HepG2 (cell line): ENCODE measurements at regions not wholly inside any gene's neighbourhood (a gene's known extent, or its start where the extent isn't known, plus 50 kb on each side); places are given as distances from the start of the nearest gene placed in this dataset.

Experiments
- ATAC-seq: fragments of 200-7000 bp; cut with Tn5 transposase; 3 replicates; pipeline ENCODE4 v1.9.1; 2020; ENCODE audit warnings: mild to moderate bottlenecking, moderate library complexity
- BruUV-seq: library from RNA; stranded (reverse); fragments of 400-500 nt; replicated peaks from 2 replicates; lab custom pipeline; 2021; lab: Mats Ljungman, UMichigan
- CTCF ChIA-PET: fragments of 300-600 bp; formaldehyde crosslinking; extraction: SDS; loops from one replicate; lab custom pipeline; 2021; ENCODE audit warnings: low total read pairs, inconsistent platforms, low intra/inter-chr PET ratio; lab: Yijun Ruan, JAX
- POLR2A ChIA-PET: fragments of 350-600 bp; sonication (Branson Sonifier 250); formaldehyde crosslinking; loops from one replicate; lab custom pipeline; 2020; ENCODE audit warnings: antibody characterized with exemption, inconsistent platforms; lab: Yijun Ruan, JAX
- DNase-seq: peaks from one replicate; pipeline ENCODE4 v3.0.0-alpha.2; 2015; ENCODE audit warnings: low spot score
- FAIRE-seq: peaks from 3 replicates; lab custom pipeline; 2011; peaks lifted over from hg19 to GRCh38; lab: Jason Lieb, UNC
- H2AFZ ChIP-seq: one replicate; pipeline ENCODE4 v1.6.1; 2011; ENCODE audit warnings: low read length, inconsistent platforms
- H3K27ac ChIP-seq: fragments of 300-600 bp; 3 replicates; pipeline ENCODE4 v1.8.0; 2011; ENCODE audit warnings: mixed run types, mild to moderate bottlenecking, mixed read lengths, low read length, inconsistent platforms; ENCODE audit not compliant: insufficient read depth; ENCODE audit errors: extremely low read length
- H3K27me3 ChIP-seq, 2 experiments: fragments of 200-600 bp in 1 of 2; 2 replicates in 1 of 2; 3 replicates in 1 of 2; pipeline versions ENCODE4 v1.6.0 to v1.8.0; 2011; ENCODE audit warnings: low read length in 2 of 2, mild to moderate bottlenecking in 2 of 2, moderate library complexity in 2 of 2, inconsistent platforms in 1 of 2; ENCODE audit not compliant: insufficient read depth in 2 of 2, control insufficient read depth in 1 of 2
- H3K36me3 ChIP-seq, 2 experiments: fragments of 200-600 bp in 1 of 2; replicated peaks in 1 of 2; 2 replicates in 1 of 2; 3 replicates in 1 of 2; pipeline versions ENCODE4 v1.5.1 to v1.8.0; 2011; ENCODE audit warnings: low read length in 2 of 2, inconsistent platforms in 1 of 2; ENCODE audit not compliant: insufficient read depth in 2 of 2, control insufficient read depth in 1 of 2
- H3K4me1 ChIP-seq: 2 replicates; pipeline ENCODE4 v1.5.1; 2012; ENCODE audit warnings: low read length, inconsistent platforms; ENCODE audit not compliant: insufficient read depth
- H3K4me2 ChIP-seq: 2 replicates; pipeline ENCODE4 v1.6.0; 2011; ENCODE audit warnings: low read depth, low read length, inconsistent platforms
- H3K4me3 ChIP-seq, 3 experiments: fragments of 200-600 bp in 1 of 3; sonication (generic), shearing (Covaris generic) in 1 of 3; replicated peaks in 1 of 3; 2 replicates each; pipeline ENCODE4 v1.5.1; 2011 to 2016; ENCODE audit warnings: low read length in 3 of 3, inconsistent platforms in 2 of 3, low read depth in 2 of 3, mild to moderate bottlenecking in 2 of 3, control low read depth in 1 of 3, mixed read lengths in 1 of 3; ENCODE audit not compliant: insufficient read depth in 1 of 3
- H3K79me2 ChIP-seq: one replicate; pipeline ENCODE4 v1.6.1; 2011; ENCODE audit warnings: low read length, inconsistent platforms; ENCODE audit not compliant: insufficient read depth
- H3K9ac ChIP-seq: 2 replicates; pipeline ENCODE4 v1.6.0; 2011; ENCODE audit warnings: mild to moderate bottlenecking, low read depth, low read length, inconsistent platforms; ENCODE audit not compliant: insufficient read depth
- H3K9me3 ChIP-seq: 2 replicates; pipeline ENCODE4 v1.5.1; 2012; ENCODE audit warnings: mild to moderate bottlenecking, low read length
- H4K20me1 ChIP-seq: 2 replicates; pipeline ENCODE4 v1.6.0; 2011; ENCODE audit warnings: inconsistent platforms, mild to moderate bottlenecking, low read length, moderate library complexity; ENCODE audit not compliant: insufficient read depth
- ATF2 ChIP-seq: sonication (generic); formaldehyde crosslinking; IDR thresholded peaks from 2 replicates; pipeline ENCODE4 v1.4.0; 2020; ENCODE audit warnings: missing genetic modification reagents
- MLX ChIP-seq: IDR thresholded peaks from 2 replicates; pipeline ENCODE4 v1.6.1; 2016
- RXRA ChIP-seq: sonication (generic); formaldehyde crosslinking; IDR thresholded peaks from 2 replicates; pipeline ENCODE4 v1.5.1; 2020; ENCODE audit warnings: missing genetic modification reagents
- SP4 ChIP-seq: sonication (generic); formaldehyde crosslinking; IDR thresholded peaks from 2 replicates; pipeline ENCODE4 v1.8.1; 2023; ENCODE audit warnings: mild to moderate bottlenecking, missing genetic modification reagents
- TMF1 ChIP-seq: sonication (generic); formaldehyde crosslinking; IDR thresholded peaks from 2 replicates; pipeline ENCODE4 v1.8.1; 2022; ENCODE audit warnings: low read depth, missing genetic modification reagents
- ZFAT ChIP-seq: sonication (generic); formaldehyde crosslinking; conservative IDR thresholded peaks from 2 replicates; pipeline ENCODE4 v1.8.1; 2023; ENCODE audit warnings: missing genetic modification reagents, inconsistent platforms
- ZHX2 ChIP-seq, 2 experiments: sonication (generic) in 1 of 2; formaldehyde crosslinking in 1 of 2; IDR thresholded peaks; 2 replicates each; pipeline versions ENCODE4 v1.6.1 to v1.9.0; 2014 to 2022; ENCODE audit warnings: antibody characterized with exemption in 1 of 2, borderline replicate concordance in 1 of 2, inconsistent platforms in 1 of 2, low read depth in 1 of 2, missing genetic modification reagents in 1 of 2
- ZNF512 ChIP-seq: sonication (generic); formaldehyde crosslinking; IDR thresholded peaks from 2 replicates; pipeline ENCODE4 v1.4.0; 2020; ENCODE audit warnings: mild to moderate bottlenecking, missing genetic modification reagents
- ZNF564 ChIP-seq: sonication (generic); formaldehyde crosslinking; IDR thresholded peaks from 2 replicates; pipeline ENCODE4 v1.8.1; 2023; ENCODE audit warnings: mild to moderate bottlenecking, missing genetic modification reagents
- WGBS: methylation state at CpG from one replicate; pipeline ENCODE4 v1.1.6; 2017; ENCODE audit warnings: low lambda C conversion rate; 5-methylcytosine and 5-hydroxymethylcytosine counted together
- in situ Hi-C: cut with HindIII; loops from 2 replicates; pipeline ENCODE4 v1.10.0; 2017; ENCODE audit warnings: low pct_unique_long_range_greater_than_20kb; ENCODE audit not compliant: extremely low pct_ligation_motif_present
- intact Hi-C: fragments of 100-400 bp; cut with micrococcal nuclease; formaldehyde crosslinking; loops from one replicate; pipeline ENCODE4 v1.10.0; 2022; ENCODE audit not compliant: unreplicated experiment

GRCh38 chr10:44063686-44064085 lies 321.2 kb downstream of the CXCL12 start:
- Histone ChIP-seq H3K27ac (no peak overlapping the region), H3K4me2 (no peak overlapping the region), H2AFZ (no peak overlapping the region), H3K36me3 (no peaks in the 10 kb centered on the region), H4K20me1 (no peaks in the 10 kb centered on the region), H3K79me2 (no peaks in the 10 kb centered on the region), H3K9me3 (no peaks in the 10 kb centered on the region), H3K4me1 (peaks cover 3% of the 10 kb centered on the region; the same call in 1 of the 2 replicates), H3K9ac (no peak overlapping the region), H3K4me3 (no peak overlapping the region), H3K27me3 (0 out of 5 replicates have a peak, but pooled peaks cover 0 to 8% of the 10 kb centered on the region in 2 experiments)
- TF ChIP-seq TMF1 (CRISPR knock-in tag) (no peak), ZNF564 (CRISPR knock-in tag) (no peak), SP4 (CRISPR knock-in tag) (no peak), ZFAT (CRISPR knock-in tag) (no peak), MLX (CRISPR knock-in tag) (no peak), ZNF512 (CRISPR knock-in tag) (no peak), ATF2 (CRISPR knock-in tag) (no peak), RXRA (CRISPR knock-in tag) (no peak), ZHX2 (IDR thresholded peaks at IDR 0.05; ENCODE audit: low read depth) (no peak), ZHX2 (CRISPR knock-in tag; IDR thresholded peaks at IDR 0.05; ENCODE audit: borderline replicate concordance) (no peak)
- WGBS = 100% methylated on average over 1 of the region's 2 CpGs
- no peak for DNase-seq
- FAIRE-seq = no peak
- ChIA-PET CTCF (no interaction called here), POLR2A (no interaction called here)
- in situ Hi-C loops (no loop called here), intact Hi-C loops (no loop called here)
- no TSS peak for BruUV-seq
- ATAC-seq = no peak
